ENCODE measurements at regions not wholly inside any gene's neighbourhood (a gene's known extent, or its start where the extent isn't known, plus 50 kb on each side); places are given as distances from the start of the nearest gene placed in this dataset.

GRCh38 chr1:195804547-195804946 lies 803.7 kb downstream of the KCNT2 start:
- DNase-seq (ENCODE audit: low read depth): no peak
- TF ChIP-seq, protein P1, sequence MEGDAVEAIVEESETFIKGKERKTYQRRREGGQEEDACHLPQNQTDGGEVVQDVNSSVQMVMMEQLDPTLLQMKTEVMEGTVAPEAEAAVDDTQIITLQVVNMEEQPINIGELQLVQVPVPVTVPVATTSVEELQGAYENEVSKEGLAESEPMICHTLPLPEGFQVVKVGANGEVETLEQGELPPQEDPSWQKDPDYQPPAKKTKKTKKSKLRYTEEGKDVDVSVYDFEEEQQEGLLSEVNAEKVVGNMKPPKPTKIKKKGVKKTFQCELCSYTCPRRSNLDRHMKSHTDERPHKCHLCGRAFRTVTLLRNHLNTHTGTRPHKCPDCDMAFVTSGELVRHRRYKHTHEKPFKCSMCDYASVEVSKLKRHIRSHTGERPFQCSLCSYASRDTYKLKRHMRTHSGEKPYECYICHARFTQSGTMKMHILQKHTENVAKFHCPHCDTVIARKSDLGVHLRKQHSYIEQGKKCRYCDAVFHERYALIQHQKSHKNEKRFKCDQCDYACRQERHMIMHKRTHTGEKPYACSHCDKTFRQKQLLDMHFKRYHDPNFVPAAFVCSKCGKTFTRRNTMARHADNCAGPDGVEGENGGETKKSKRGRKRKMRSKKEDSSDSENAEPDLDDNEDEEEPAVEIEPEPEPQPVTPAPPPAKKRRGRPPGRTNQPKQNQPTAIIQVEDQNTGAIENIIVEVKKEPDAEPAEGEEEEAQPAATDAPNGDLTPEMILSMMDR (IDR thresholded peaks at IDR 0.05; ENCODE audit: insufficient read depth, low read length): no peak

GRCh38 chr1:195799016-195799415 lies 809.2 kb downstream of the KCNT2 start:
- DNase-seq (ENCODE audit: low read depth): no peak
- no peak overlapping the region for H3K4me3 ChIP-seq (ENCODE audit: low read depth, low read length)
- TF ChIP-seq, protein P1 (IDR thresholded peaks at IDR 0.05; ENCODE audit: insufficient read depth, low read length): no peak

More at GRCh38 chr1:195804547-195804946, 803.7 kb downstream of the KCNT2 start:
- H3K4me3 ChIP-seq (ENCODE audit: low read depth, low read length): no peak overlapping the region

GRCh38 chr1:195794225-195794624 lies 814.0 kb downstream of the KCNT2 start:
- H3K4me3 ChIP-seq (ENCODE audit: low read depth, low read length): no peak overlapping the region
- DNase-seq (ENCODE audit: low read depth): no peak
- TF ChIP-seq, protein P1 (IDR thresholded peaks at IDR 0.05; ENCODE audit: insufficient read depth, low read length): no peak

DNA sequence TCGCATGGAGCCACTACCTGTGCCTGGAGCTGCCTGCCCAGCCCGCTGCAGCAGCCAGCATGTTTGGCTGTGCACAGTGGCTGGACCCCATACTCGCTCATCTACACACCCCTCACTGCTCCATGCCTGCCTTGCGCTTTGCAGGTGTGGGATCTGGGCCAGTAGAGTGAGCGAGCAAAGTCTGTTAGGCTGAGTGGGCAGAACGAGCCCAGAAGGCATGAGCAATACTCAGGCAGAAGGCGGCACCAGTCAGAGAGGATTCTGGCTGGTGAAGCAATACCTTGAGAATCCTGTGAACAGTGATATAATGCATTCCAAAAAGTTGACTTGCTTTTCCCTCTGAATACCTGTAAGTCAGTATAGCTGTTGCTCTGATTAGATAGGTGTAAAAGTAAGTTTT lies 816.4 kb downstream of the KCNT2 start:
- no peak overlapping the region for H3K4me3 ChIP-seq (ENCODE audit: low read depth, low read length)
- DNase-seq (ENCODE audit: low read depth): no peak
- TF ChIP-seq, protein P1 (IDR thresholded peaks at IDR 0.05; ENCODE audit: insufficient read depth, low read length): no peak

- TF ChIP-seq, protein P1 (IDR thresholded peaks at IDR 0.05; ENCODE audit: insufficient read depth, low read length): no peak
- no peak for DNase-seq (ENCODE audit: low read depth)
- H3K4me3 ChIP-seq (ENCODE audit: low read depth, low read length): no peak overlapping the region
These were observed 817.6 kb downstream of the KCNT2 start for GRCh38 chr1:195790514-195791168.

DNA sequence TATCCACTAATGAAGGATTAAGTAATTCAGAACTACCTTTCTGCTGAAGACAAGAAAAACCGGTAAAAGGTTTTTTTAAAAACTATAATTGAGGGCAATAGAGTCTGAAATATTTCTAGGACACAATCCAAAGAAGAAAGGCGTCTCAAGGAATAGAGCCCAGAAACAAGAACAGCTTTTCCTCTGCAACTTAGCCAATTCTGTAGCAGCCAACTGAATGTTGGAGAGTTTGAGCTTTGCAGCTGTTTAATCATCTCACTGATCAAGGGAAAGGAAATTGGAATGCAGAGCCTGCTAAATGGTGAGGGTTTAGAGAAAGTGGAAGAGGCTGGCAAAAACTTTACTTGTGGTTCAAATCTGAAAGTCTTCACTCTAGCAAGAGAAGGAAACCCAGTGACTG lies 818.9 kb downstream of the KCNT2 start:
- no peak overlapping the region for H3K4me3 ChIP-seq (ENCODE audit: low read depth, low read length)
- TF ChIP-seq, protein P1 (IDR thresholded peaks at IDR 0.05; ENCODE audit: insufficient read depth, low read length): no peak
- no peak for DNase-seq (ENCODE audit: low read depth)

GRCh38 chr1:195788721-195789120 lies 819.5 kb downstream of the KCNT2 start:
- TF ChIP-seq, protein P1 (IDR thresholded peaks at IDR 0.05; ENCODE audit: insufficient read depth, low read length): no peak
- no peak for DNase-seq (ENCODE audit: low read depth)
- H3K4me3 ChIP-seq (ENCODE audit: low read depth, low read length): no peak overlapping the region
